ENCODE measurements at regions not wholly inside any gene's neighbourhood (a gene's known extent, or its start where the extent isn't known, plus 50 kb on each side); places are given as distances from the start of the nearest gene placed in this dataset.

DNA sequence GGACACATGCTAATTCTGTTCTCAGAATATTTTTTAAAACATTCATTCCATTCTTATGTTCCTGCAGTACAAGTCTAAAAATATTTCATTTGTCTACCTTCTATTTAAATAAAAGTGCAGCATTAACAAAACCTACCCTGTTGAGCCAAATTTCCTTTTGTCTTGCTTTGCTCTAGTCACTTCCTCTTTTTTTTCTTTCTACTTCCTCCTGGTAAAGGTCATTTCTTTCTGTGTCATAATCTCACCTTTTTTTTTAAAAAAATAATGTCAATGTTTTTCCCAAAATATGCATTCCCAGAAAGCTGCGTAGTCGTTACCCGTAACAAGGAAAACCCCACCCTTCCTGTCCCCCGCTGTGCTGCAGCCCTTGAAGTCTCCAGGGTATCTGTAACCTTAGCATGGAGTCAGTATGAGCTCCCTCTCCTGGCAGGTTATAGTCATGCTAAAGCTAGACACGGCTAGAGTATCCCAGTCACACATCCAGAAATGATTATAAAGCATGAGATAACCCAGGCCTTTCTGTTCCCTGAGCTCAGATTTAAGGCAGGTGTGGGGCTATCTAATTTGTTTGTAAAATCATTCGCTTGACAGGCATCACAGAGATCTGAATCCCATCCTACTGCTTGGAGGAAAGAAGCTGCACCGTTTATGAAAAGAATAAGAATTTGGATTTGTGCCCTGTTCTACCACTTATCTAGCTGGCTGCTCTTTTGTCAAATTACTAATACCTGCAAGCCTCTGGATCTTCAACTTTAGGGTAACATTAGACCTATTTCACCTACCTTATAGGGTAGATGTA, 51.1 kb upstream of the EED start:
- DNase-seq = peak in 9 of 14 donors; percentile 19 to 60 (median 53)

DNA sequence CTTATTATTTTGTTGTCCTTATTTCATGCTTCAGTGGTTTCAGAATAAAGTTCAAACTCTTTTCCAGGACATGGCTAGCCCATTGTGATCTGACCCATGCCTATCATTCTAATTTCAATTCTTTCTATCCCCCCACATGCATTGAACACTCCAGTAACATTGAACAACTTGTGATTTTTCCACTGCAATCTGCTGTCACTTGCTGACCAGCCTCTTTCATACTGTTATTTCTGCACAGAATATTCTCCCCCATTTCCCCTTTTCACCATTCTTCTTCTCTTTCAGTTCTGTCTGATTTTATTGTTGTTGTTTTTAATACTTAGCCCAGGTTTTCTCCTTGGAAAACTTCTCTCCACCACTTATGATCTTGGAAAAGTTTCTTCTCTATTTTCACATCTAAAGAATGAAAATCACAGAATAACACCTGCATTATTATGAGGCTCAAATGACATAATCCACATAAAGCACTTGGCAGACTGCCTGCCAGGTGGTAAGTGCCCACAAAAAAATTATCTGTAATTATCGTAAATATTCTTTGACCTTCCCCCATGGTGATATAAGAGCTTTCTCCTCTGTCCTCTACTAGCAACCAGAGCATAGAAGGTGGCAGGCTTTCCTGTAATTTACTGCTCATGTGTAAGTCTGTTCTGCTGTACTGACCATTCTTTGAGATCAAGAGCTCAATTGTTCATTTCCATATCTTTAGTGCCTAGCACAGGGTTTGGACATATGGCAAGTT, 51.9 kb upstream of the EED start:
- DNase-seq = no peak

DNA sequence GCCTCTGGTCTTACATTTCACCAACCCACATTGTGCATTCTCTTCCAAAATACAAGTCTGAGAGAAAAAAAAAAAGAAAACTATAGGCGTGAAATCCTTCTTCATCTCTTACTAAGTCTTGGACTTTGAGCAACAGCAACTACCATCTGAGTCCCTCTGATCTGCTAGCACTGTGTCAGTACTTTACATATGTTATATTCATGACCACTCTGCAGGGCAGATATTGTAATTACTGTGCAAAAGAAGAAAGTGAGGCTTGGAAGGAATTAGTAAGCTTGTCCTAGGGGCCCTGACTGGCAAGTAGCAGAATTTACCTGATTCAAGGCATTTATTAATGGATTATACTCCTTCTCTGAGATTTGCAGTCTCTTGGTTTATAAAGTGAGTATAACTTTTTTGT, 52.7 kb upstream of the EED start:
- no peak for DNase-seq

- no peak for DNase-seq
These were observed 57.5 kb upstream of the EED start for GRCh38 chr11:86187027-86187426.

DNA sequence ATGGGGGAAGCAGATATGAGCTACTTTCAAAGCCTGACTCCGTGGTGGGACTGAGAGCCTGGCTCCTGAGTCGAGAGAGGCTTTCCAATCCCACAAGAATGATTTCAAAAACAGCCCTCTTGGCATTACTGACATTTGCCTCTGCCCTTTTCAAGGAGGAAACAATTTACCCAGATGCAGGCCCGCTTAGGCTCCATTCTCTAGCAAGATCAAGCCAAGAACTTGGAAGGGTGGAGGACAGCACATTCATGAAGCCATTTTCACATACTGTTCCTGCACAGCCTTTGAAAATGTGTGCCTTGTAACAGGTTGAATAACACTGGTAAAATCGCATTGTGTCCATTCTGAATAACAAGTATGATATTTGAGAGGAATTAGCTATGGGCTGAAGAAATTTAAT, 58.2 kb upstream of the EED start:
- no peak for DNase-seq

- no peak for DNase-seq
These were observed 59.2 kb upstream of the EED start for GRCh38 chr11:86185381-86185750.

- DNase-seq = peak in 1 of 14 donors; percentile 23
These were observed 59.7 kb upstream of the EED start for GRCh38 chr11:86184728-86185380.

DNA sequence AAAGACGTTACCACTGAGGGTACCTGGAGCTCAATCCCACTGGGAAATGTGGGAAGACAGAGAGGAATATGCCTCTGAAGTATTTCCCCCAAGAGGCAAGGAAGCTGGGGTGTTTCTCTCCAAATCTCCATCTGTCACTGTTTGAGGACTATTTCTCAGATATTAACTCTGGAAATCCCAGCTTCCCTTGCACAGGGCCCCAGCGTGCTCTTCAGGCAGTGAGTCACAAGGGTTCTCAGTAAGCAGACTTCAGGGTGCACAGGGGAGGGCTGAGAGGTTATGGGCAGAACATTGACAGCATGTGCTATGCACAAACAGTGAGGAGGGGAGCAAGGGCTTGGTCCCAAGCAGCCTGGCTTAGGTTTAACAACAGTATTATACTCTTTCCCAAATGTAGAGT, 60.9 kb upstream of the EED start:
- DNase-seq = no peak

DNA sequence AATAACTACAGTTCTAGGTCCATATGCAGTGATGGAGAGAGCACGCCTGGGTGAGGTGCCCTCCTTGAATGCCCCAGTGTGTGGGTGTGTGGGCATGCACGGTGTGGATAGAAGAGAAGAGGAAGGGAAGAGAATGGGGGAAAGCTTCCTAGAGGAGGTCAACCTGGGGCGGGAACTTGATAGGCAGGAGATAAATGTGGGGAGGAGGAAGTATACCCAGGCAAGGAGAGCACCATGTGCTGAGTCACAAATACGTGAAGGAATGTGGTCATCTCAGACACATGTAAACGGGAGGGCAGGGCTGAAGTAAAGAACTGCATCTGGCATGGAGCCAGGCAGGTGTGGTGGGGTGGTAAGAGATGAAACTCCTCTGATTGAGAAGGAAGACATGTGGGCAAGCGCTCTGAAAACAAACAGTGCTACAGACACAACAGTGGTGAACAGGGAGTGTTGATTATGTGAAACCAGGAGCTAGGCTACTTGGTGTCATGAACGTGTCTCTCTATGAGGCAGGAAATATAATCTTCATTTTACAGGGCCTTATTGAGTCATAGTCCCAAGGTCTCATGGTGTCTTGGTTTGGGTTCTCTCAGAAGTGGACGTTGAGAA, 61.5 kb upstream of the EED start:
- no peak for DNase-seq

DNA sequence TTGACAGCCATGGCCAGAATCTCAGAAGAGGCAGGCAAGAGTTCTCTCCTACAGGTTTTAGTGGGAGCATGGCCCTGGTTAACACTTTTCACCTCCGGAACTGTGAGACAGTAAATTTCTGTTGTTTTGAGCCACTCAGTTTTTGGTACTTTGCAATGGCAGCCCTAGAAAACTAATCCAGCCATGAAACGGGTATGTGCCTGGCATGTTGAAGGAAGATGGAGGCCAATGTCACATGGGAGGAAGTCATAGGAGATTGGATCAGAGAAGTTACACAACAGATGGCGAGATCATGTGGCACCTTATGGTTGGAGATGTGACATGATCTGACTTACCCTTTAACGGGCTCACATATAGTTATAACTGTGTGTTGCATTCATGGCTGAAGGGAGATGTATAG, 63.2 kb upstream of the EED start:
- no peak for DNase-seq

DNA sequence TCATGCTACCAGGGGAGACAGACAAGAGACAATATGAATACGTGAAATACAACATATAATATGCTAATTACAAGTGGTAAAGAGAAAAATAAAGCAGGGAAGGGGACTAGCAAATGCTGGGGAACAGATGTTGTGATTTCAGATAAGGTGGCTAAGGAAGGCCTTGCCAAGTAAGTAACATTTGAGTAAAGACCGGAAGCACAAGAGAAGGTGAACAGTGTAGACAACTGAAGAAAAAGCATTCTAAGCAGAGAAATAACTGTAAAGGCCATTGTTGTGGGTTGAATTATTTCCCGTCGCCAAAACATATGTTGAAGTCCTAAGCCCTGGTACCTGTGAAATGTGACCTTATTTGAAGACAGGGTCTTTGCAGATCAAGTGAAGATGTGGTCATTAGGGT, 63.7 kb upstream of the EED start:
- no peak for DNase-seq

- no peak for DNase-seq
These were observed 64.1 kb upstream of the EED start for GRCh38 chr11:86180423-86180822.

GRCh38 chr11:86179646-86180064, 64.9 kb upstream of the EED start:
- DNase-seq = no peak

DNA sequence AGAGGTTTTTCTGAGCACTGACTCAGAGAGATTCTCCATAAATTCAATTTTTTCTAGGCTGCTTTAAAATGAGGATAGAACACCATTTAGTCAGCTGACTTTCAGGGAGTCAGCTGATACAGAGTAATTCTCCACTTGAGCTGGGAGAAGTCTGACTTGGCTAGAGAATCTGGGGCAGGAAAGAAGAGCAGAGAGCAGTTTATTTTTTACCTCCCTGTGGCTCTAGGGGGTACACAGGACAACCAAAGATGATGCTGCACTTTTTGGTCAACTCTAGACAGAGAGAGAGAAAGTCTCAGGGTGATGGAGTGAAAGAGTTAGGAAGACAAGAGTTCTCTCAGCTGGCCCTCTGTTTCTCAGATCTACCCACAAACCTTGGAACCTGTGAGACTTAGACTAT, 67.3 kb upstream of the EED start:
- no peak for DNase-seq

- DNase-seq = no peak
These were observed 68.2 kb upstream of the EED start for GRCh38 chr11:86176165-86176884.

DNA sequence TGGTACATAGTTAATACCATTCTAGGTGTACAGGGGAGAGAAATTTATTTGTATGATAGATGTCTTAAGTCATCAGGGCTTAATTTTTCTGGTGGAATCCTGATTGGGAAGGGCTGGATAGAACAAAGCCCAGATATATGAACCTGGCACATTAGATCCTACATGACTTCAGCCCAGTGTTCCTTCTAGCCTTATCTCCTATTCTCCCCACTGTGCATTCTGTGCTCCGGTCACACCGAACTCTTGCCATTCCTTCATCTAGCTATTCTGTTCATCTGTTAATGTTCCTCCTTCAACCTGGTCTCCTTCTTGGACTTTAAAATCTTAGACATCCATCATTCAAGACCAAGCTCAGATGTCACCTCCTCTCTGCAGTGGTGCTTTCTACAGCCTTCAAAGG, 68.9 kb upstream of the EED start:
- no peak for DNase-seq

DNA sequence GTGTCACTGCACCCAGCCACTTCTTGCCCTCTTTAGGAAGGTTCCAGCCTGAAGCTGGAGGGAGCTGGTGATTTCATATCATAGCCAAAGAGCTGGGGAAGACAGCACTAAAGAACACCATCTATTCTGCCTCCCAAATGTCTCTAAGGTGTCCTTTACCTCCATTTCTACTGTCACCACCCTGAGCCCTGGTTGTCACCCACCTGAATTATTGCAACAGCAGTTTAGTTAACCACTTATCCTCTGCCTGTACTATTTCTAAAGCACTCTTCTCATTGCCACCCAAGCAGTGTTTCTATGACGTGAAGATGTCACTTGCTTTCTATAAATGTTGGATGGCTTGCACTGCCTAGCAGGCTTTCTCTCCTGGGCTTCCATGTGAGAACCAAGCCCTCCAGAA, 69.4 kb upstream of the EED start:
- DNase-seq = no peak

- DNase-seq = peak in 2 of 14 donors; percentile 44 to 62
These were observed 70.2 kb upstream of the EED start for GRCh38 chr11:86174101-86175046.

GRCh38 chr11:86172894-86173293, 71.7 kb upstream of the EED start:
- no peak for DNase-seq

GRCh38 chr11:86171627-86172026, 72.9 kb upstream of the EED start:
- DNase-seq = no peak

DNA sequence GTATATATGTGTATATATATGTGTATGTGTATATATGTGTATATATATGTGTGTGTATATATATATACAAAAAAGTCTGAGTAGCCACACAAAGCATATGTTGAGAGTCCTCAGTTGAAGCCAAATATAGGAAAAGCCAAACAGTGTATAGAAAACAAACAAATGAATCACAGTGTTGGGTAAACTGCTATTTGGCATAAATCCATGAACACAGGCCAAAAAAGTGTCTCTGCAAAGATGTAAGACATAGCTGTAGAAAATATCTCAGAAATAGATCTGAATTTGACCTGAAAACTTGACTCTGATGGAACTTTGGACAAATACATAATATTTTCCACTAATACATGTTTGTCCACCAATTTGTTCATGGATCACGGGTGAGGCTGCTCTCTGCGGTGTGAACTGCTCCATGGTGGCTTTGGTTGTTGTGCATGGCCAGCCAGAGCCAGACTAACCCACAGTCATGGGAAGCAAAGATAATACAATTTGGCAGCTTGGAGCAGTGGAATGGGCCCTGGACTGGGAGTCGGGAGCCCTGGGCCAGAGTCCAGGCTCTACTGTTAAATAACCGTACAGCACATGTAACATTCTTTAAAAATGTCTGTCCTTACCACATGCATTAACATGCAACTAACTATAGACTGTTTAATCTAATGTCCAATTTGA, 76.9 kb upstream of the EED start:
- DNase-seq = no peak

All from C1 segment of cervical spinal cord (tissue), 14 donors.